ENCODE measurements at regions not wholly inside any gene's neighbourhood (a gene's known extent, or its start where the extent isn't known, plus 50 kb on each side); places are given as distances from the start of the nearest gene placed in this dataset.

DNA sequence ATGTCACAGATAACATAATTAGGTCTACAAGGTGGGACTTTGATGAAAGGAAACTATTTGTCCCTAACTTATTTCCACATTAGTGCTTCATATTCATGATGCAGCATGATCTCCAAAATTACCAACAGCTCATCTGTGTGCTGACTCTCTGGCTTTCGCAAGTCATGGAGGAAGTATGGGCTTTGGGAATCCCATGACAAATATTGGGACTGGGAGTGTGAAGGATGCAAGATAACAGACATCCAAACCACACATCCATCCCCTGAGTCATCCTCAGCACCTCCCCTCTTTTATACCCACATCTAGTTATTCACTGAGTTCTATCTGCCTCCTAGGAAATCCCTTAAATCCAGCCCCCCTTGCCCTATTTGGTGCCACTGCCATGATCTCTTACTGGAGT lies 102.8 kb upstream of the COL24A1 start:
- ATAC-seq (ENCODE audit: poor library complexity) = no peak
- H3K4me1 Mint-ChIP-seq (ENCODE audit: low read depth) = no peaks in the 10 kb centered on the region

DNA sequence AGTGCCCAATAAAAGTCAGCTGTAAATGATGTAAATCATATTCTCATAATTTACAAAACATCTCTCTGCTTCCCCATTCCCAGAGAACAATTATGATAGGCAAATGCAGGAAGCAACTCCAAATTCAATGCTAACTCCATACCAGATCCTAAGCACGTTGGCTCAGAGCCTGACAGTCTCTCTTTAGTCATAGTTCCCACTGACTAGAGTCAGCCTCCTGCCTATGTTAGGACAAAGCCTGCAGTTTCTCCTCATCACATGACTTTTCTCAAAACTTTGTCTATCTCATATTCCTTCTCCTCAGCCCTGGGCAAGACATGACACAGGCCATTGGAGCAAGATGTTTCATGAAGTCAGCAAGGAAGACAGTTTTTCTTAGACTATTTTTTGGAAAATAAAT lies 101.5 kb upstream of the COL24A1 start:
- TF ChIP-seq, protein P1, sequence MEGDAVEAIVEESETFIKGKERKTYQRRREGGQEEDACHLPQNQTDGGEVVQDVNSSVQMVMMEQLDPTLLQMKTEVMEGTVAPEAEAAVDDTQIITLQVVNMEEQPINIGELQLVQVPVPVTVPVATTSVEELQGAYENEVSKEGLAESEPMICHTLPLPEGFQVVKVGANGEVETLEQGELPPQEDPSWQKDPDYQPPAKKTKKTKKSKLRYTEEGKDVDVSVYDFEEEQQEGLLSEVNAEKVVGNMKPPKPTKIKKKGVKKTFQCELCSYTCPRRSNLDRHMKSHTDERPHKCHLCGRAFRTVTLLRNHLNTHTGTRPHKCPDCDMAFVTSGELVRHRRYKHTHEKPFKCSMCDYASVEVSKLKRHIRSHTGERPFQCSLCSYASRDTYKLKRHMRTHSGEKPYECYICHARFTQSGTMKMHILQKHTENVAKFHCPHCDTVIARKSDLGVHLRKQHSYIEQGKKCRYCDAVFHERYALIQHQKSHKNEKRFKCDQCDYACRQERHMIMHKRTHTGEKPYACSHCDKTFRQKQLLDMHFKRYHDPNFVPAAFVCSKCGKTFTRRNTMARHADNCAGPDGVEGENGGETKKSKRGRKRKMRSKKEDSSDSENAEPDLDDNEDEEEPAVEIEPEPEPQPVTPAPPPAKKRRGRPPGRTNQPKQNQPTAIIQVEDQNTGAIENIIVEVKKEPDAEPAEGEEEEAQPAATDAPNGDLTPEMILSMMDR (IDR thresholded peaks at IDR 0.05) = no peak
- Histone ChIP-seq H3K36me3 (ENCODE audit: insufficient read depth, low read length) (no peaks in the 10 kb centered on the region), H3K27me3 (ENCODE audit: control insufficient read depth in 1 of 2, insufficient read depth in 2 of 2, low read length in 2 of 2) (no peaks in the 10 kb centered on the region), H3K4me3 (ENCODE audit: low read length) (no peak overlapping the region), H3K27ac (ENCODE audit: low read depth in 1 of 2, low read length in 2 of 2) (no peak overlapping the region), H3K4me1 (ENCODE audit: insufficient read depth, low read length) (no peaks in the 10 kb centered on the region), H3K9me3 (ENCODE audit: control insufficient read depth in 1 of 2, insufficient read depth in 1 of 2, low read length in 2 of 2) (peaks cover 0 to 3% of the 10 kb centered on the region in 2 experiments)
- Mint-ChIP-seq H3K4me3 (no peak overlapping the region), H3K27ac (no peak overlapping the region), H3K36me3 (ENCODE audit: low read depth) (no peaks in the 10 kb centered on the region), H3K4me1 (ENCODE audit: low read depth) (no peaks in the 10 kb centered on the region), H3K9me3 (no peaks in the 10 kb centered on the region), H3K27me3 (peaks cover 3% of the 10 kb centered on the region)
- ChIA-PET CTCF (no interaction called here), POLR2A (no interaction called here)
- intact Hi-C loops (cut with DNase I, micrococcal nuclease) = no loop called here
- DNase-seq (no peak), ATAC-seq (ENCODE audit: poor library complexity) (no peak)

More for the DNA sequence above, 102.8 kb upstream of the COL24A1 start:
- no peak overlapping the region for H3K27ac Mint-ChIP-seq
- no peak overlapping the region for H3K27ac ChIP-seq (ENCODE audit: low read depth in 1 of 2, low read length in 2 of 2)
- DNase-seq = no peak
- H3K9me3 Mint-ChIP-seq = no peaks in the 10 kb centered on the region
- H3K27me3 Mint-ChIP-seq = peaks cover 3% of the 10 kb centered on the region
- H3K4me3 ChIP-seq (ENCODE audit: low read length) = no peak overlapping the region
- ChIA-PET CTCF (no interaction called here), POLR2A (no interaction called here)
- H3K36me3 Mint-ChIP-seq (ENCODE audit: low read depth) = no peaks in the 10 kb centered on the region
- H3K9me3 ChIP-seq (ENCODE audit: control insufficient read depth in 1 of 2, insufficient read depth in 1 of 2, low read length in 2 of 2) = peaks cover 0 to 3% of the 10 kb centered on the region in 2 experiments
- intact Hi-C loops (cut with DNase I, micrococcal nuclease) = no loop called here
- H3K4me3 Mint-ChIP-seq = no peak overlapping the region
- no peaks in the 10 kb centered on the region for H3K4me1 ChIP-seq (ENCODE audit: insufficient read depth, low read length)
- H3K27me3 ChIP-seq (ENCODE audit: control insufficient read depth in 1 of 2, insufficient read depth in 2 of 2, low read length in 2 of 2) = no peaks in the 10 kb centered on the region
- H3K36me3 ChIP-seq (ENCODE audit: insufficient read depth, low read length) = no peaks in the 10 kb centered on the region
- TF ChIP-seq, protein P1 (IDR thresholded peaks at IDR 0.05) = no peak

DNA sequence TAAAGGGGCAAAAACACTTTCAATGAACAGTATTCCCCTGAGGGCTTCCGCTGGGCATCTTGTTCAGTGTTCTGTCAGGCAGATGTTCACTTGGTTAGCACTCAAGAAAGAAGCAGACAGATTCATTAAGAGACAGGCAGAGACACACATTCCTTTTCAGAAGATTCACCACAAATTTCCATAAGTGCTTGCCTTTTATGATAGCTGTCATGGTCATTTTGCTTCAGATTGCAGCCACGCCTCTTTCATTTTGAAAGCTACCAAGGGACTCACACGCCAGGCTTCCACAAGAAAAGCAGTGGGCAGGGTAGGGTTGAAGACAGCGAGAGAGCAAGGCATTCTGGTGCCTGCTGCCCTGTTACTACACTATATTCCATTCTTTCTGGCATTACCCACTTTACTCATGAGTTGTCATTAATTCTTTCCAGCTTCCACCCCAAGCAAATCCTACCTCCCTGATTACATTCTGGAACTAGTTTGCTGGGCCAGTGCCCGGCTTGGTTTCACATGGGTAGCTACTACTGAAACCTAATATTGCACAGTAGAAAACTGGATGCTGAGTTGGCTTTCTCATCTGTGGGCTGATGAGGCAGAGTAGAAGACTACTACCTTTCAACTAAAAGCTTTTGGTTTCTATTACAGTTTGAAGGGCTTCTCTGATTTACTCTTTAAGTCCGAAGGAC lies 91.2 kb upstream of the COL24A1 start:
- H3K4me1 ChIP-seq (ENCODE audit: insufficient read depth, low read length) = no peaks in the 10 kb centered on the region
- no peaks in the 10 kb centered on the region for H3K36me3 ChIP-seq (ENCODE audit: insufficient read depth, low read length)
- Mint-ChIP-seq H3K27ac (no peak overlapping the region), H3K4me3 (no peak overlapping the region), H3K9me3 (no peaks in the 10 kb centered on the region), H3K36me3 (ENCODE audit: low read depth) (no peaks in the 10 kb centered on the region), H3K4me1 (ENCODE audit: low read depth) (no peaks in the 10 kb centered on the region), H3K27me3 (no peaks in the 10 kb centered on the region)
- intact Hi-C loops (cut with DNase I, micrococcal nuclease) = no loop called here
- ATAC-seq (ENCODE audit: poor library complexity) (no peak), DNase-seq (no peak)
- ChIA-PET POLR2A (no interaction called here), CTCF (no interaction called here)
- H3K27ac ChIP-seq (ENCODE audit: low read depth in 1 of 2, low read length in 2 of 2) = no peak overlapping the region
- peaks cover 0 to 4% of the 10 kb centered on the region in 2 experiments for H3K9me3 ChIP-seq (ENCODE audit: control insufficient read depth in 1 of 2, insufficient read depth in 1 of 2, low read length in 2 of 2)
- H3K4me3 ChIP-seq (ENCODE audit: low read length) = no peak overlapping the region
- TF ChIP-seq, protein P1 (IDR thresholded peaks at IDR 0.05) = no peak
- H3K27me3 ChIP-seq (ENCODE audit: control insufficient read depth in 1 of 2, insufficient read depth in 2 of 2, low read length in 2 of 2) = no peaks in the 10 kb centered on the region
